Liver (tissue), 8 donors: ENCODE measurements at regions not wholly inside any gene's neighbourhood (a gene's known extent, or its start where the extent isn't known, plus 50 kb on each side); places are given as distances from the start of the nearest gene placed in this dataset.

ENCODE experiments used
- DNase-seq: peaks from one replicate; pipeline ENCODE4 v3.0.0-alpha.2; 2017; ENCODE audit warnings: low spot score
- H3K27ac ChIP-seq, 2 donors: one replicate each; pipeline ENCODE4 v1.7.0; 2013; ENCODE audit warnings: inconsistent platforms in 2 of 2, low read length in 2 of 2, control low read depth in 1 of 2, low read depth in 1 of 2, mild to moderate bottlenecking in 1 of 2
- H3K27me3 ChIP-seq, 4 donors: one replicate each; pipeline versions ENCODE4 v1.6.1 to v1.7.0; 2013; ENCODE audit warnings: low read length in 3 of 4, inconsistent platforms in 1 of 4, mild to moderate bottlenecking in 1 of 4, moderate library complexity in 1 of 4; ENCODE audit not compliant: control insufficient read depth in 4 of 4, insufficient read depth in 4 of 4
- H3K36me3 ChIP-seq, 4 donors: one replicate each; pipeline versions ENCODE4 v1.6.1 to v1.7.0; 2013; ENCODE audit warnings: low read length in 3 of 4, mild to moderate bottlenecking in 3 of 4, low read depth in 1 of 4, moderate library complexity in 1 of 4; ENCODE audit not compliant: control insufficient read depth in 4 of 4, insufficient read depth in 3 of 4
- H3K4me1 ChIP-seq, 4 donors: one replicate each; pipeline versions ENCODE4 v1.6.1 to v1.7.0; 2013; ENCODE audit warnings: low read length in 3 of 4, mild to moderate bottlenecking in 3 of 4, moderate library complexity in 1 of 4; ENCODE audit not compliant: control insufficient read depth in 4 of 4, insufficient read depth in 4 of 4
- H3K4me3 ChIP-seq, 3 donors: one replicate each; pipeline versions ENCODE4 v1.6.1 to v1.7.0; 2013; ENCODE audit warnings: low read length in 3 of 3, control low read depth in 1 of 3, low read depth in 1 of 3, mild to moderate bottlenecking in 1 of 3
- H3K9ac ChIP-seq, 2 donors: one replicate each; pipeline ENCODE4 v1.7.0; 2013; ENCODE audit warnings: low read length in 2 of 2, mild to moderate bottlenecking in 2 of 2, moderate library complexity in 2 of 2, control low read depth in 1 of 2, low read depth in 1 of 2
- H3K9me3 ChIP-seq, 4 donors: one replicate each; pipeline versions ENCODE4 v1.6.1 to v1.7.0; 2013; ENCODE audit warnings: low read length in 3 of 4; ENCODE audit not compliant: control insufficient read depth in 4 of 4
- EGR1 ChIP-seq, 2 donors: IDR thresholded peaks; 2 replicates each; pipeline ENCODE4 v1.6.1; 2016 to 2018; ENCODE audit warnings: antibody characterized with exemption in 2 of 2, low read depth in 2 of 2
- FOXA1 ChIP-seq: IDR thresholded peaks from 2 replicates; pipeline ENCODE4 v1.6.1; 2016; ENCODE audit warnings: antibody characterized with exemption
- FOXA2 ChIP-seq: IDR thresholded peaks from 2 replicates; pipeline ENCODE4 v1.6.1; 2016; ENCODE audit warnings: antibody characterized with exemption
- GABPA ChIP-seq, 2 donors: IDR thresholded peaks in 1 of 2; conservative IDR thresholded peaks in 1 of 2; 2 replicates each; pipeline ENCODE4 v1.6.1; 2016; ENCODE audit warnings: antibody characterized with exemption in 2 of 2, mild to moderate bottlenecking in 1 of 2, moderate library complexity in 1 of 2
- HNF4A ChIP-seq, 2 donors: conservative IDR thresholded peaks; 2 replicates each; pipeline ENCODE4 v1.6.1; 2016; ENCODE audit warnings: antibody characterized with exemption in 2 of 2, mild to moderate bottlenecking in 2 of 2
- HNF4G ChIP-seq: IDR thresholded peaks from 2 replicates; pipeline ENCODE4 v1.6.1; 2016; ENCODE audit warnings: antibody characterized with exemption
- JUND ChIP-seq, 2 donors: IDR thresholded peaks; 2 replicates each; pipeline ENCODE4 v1.6.1; 2016; ENCODE audit warnings: antibody characterized with exemption in 2 of 2
- MAX ChIP-seq: IDR thresholded peaks from 2 replicates; pipeline ENCODE4 v1.6.1; 2016; ENCODE audit warnings: antibody characterized with exemption
- NR2F2 ChIP-seq: IDR thresholded peaks from 2 replicates; pipeline ENCODE4 v1.6.1; 2016; ENCODE audit warnings: antibody characterized with exemption
- RAD21 ChIP-seq, 2 donors: IDR thresholded peaks; 2 replicates each; pipeline ENCODE4 v1.6.1; 2016; ENCODE audit warnings: antibody characterized with exemption in 2 of 2, mild to moderate bottlenecking in 2 of 2
- RXRA ChIP-seq, 2 donors: IDR thresholded peaks; 2 replicates each; pipeline ENCODE4 v1.6.1; 2017 to 2018; ENCODE audit warnings: antibody characterized with exemption in 2 of 2, mild to moderate bottlenecking in 1 of 2
- SP1 ChIP-seq: IDR thresholded peaks from 2 replicates; pipeline ENCODE4 v1.6.1; 2018; ENCODE audit warnings: antibody characterized with exemption, mild to moderate bottlenecking
- TAF1 ChIP-seq: conservative IDR thresholded peaks from 2 replicates; pipeline ENCODE4 v1.6.1; 2016; ENCODE audit warnings: antibody characterized with exemption, mild to moderate bottlenecking
- YY1 ChIP-seq: IDR thresholded peaks from 2 replicates; pipeline ENCODE4 v1.6.1; 2016; ENCODE audit warnings: antibody characterized with exemption, mild to moderate bottlenecking
- WGBS: extraction: QIAGEN DNeasy Blood & Tissue Kit; methylation state at CpG from one replicate; pipeline ENCODE4 v1.1.7; 2013; 5-methylcytosine and 5-hydroxymethylcytosine counted together
- TF ChIP-seq, protein P1 (sequence below): fragments of 150-350 bp; IDR thresholded peaks from 2 replicates; pipeline ENCODE4 v1.5.1; 2017; ENCODE audit warnings: improper control_type of control experiment, low read depth, low read length; ENCODE audit not compliant: missing input control
- TF ChIP-seq, protein P2 (sequence below): IDR thresholded peaks from 2 replicates; pipeline ENCODE4 v1.6.1; 2016; ENCODE audit warnings: antibody characterized with exemption, mild to moderate bottlenecking
- TF ChIP-seq, protein P3 (sequence below): IDR thresholded peaks from 2 replicates; pipeline ENCODE4 v1.6.1; 2016; ENCODE audit warnings: antibody characterized with exemption
- donor health status: healthy.
- donor health status: healthy.
- donor health status: healthy.
- donor health status: healthy.
- donor health status: healthy.

- peaks cover 0 to 8% (median 0%) of the 10 kb centered on the region in 4 donors for H3K4me1 ChIP-seq
- H3K27ac ChIP-seq, result no peak overlapping the region
- peaks cover 0 to 23% (median 9%) of the 10 kb centered on the region in 4 donors for H3K27me3 ChIP-seq
- H3K9me3 ChIP-seq, result peaks cover 0 to 3% (median 1%) of the 10 kb centered on the region in 4 donors
- WGBS, result 5% methylated on average over 16 of the region's 16 CpGs
- TF ChIP-seq FOXA1 (no peak), SP1 (no peak), RXRA (IDR thresholded peaks at IDR 0.05) (no peak), GABPA (IDR thresholded peaks at IDR 0.05 in 1 of 2, conservative IDR thresholded peaks at IDR 0.05 in 1 of 2) (no peak), NR2F2 (no peak), HNF4G (no peak), RAD21 (IDR thresholded peaks at IDR 0.05) (no peak), YY1 (no peak), JUND (IDR thresholded peaks at IDR 0.05) (no peak), TAF1 (no peak)
- TF ChIP-seq, protein P1, sequence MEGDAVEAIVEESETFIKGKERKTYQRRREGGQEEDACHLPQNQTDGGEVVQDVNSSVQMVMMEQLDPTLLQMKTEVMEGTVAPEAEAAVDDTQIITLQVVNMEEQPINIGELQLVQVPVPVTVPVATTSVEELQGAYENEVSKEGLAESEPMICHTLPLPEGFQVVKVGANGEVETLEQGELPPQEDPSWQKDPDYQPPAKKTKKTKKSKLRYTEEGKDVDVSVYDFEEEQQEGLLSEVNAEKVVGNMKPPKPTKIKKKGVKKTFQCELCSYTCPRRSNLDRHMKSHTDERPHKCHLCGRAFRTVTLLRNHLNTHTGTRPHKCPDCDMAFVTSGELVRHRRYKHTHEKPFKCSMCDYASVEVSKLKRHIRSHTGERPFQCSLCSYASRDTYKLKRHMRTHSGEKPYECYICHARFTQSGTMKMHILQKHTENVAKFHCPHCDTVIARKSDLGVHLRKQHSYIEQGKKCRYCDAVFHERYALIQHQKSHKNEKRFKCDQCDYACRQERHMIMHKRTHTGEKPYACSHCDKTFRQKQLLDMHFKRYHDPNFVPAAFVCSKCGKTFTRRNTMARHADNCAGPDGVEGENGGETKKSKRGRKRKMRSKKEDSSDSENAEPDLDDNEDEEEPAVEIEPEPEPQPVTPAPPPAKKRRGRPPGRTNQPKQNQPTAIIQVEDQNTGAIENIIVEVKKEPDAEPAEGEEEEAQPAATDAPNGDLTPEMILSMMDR, result no peak
- TF ChIP-seq, protein P2, sequence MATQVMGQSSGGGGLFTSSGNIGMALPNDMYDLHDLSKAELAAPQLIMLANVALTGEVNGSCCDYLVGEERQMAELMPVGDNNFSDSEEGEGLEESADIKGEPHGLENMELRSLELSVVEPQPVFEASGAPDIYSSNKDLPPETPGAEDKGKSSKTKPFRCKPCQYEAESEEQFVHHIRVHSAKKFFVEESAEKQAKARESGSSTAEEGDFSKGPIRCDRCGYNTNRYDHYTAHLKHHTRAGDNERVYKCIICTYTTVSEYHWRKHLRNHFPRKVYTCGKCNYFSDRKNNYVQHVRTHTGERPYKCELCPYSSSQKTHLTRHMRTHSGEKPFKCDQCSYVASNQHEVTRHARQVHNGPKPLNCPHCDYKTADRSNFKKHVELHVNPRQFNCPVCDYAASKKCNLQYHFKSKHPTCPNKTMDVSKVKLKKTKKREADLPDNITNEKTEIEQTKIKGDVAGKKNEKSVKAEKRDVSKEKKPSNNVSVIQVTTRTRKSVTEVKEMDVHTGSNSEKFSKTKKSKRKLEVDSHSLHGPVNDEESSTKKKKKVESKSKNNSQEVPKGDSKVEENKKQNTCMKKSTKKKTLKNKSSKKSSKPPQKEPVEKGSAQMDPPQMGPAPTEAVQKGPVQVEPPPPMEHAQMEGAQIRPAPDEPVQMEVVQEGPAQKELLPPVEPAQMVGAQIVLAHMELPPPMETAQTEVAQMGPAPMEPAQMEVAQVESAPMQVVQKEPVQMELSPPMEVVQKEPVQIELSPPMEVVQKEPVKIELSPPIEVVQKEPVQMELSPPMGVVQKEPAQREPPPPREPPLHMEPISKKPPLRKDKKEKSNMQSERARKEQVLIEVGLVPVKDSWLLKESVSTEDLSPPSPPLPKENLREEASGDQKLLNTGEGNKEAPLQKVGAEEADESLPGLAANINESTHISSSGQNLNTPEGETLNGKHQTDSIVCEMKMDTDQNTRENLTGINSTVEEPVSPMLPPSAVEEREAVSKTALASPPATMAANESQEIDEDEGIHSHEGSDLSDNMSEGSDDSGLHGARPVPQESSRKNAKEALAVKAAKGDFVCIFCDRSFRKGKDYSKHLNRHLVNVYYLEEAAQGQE, result no peak
- TF ChIP-seq, protein P3, sequence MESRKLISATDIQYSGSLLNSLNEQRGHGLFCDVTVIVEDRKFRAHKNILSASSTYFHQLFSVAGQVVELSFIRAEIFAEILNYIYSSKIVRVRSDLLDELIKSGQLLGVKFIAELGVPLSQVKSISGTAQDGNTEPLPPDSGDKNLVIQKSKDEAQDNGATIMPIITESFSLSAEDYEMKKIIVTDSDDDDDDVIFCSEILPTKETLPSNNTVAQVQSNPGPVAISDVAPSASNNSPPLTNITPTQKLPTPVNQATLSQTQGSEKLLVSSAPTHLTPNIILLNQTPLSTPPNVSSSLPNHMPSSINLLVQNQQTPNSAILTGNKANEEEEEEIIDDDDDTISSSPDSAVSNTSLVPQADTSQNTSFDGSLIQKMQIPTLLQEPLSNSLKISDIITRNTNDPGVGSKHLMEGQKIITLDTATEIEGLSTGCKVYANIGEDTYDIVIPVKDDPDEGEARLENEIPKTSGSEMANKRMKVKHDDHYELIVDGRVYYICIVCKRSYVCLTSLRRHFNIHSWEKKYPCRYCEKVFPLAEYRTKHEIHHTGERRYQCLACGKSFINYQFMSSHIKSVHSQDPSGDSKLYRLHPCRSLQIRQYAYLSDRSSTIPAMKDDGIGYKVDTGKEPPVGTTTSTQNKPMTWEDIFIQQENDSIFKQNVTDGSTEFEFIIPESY, result no peak
- DNase-seq, result no peak
- H3K9ac ChIP-seq, result no peak overlapping the region
- H3K4me3 ChIP-seq, result peak overlapping the region in 1 of 3 donors; percentile 25
- H3K36me3 ChIP-seq, result no peaks in the 10 kb centered on the region
Measured at GRCh38 chr6:28658475-28659249, 133.0 kb downstream of the GPX5 start.

- no peak overlapping the region for H3K4me3 ChIP-seq
- no peak overlapping the region for H3K9ac ChIP-seq
- peaks cover 0 to 3% (median 1%) of the 10 kb centered on the region in 4 donors for H3K9me3 ChIP-seq
- WGBS, result 59% methylated on average over 2 of the region's 2 CpGs
- H3K27me3 ChIP-seq, result peaks cover 0 to 20% (median 9%) of the 10 kb centered on the region in 4 donors
- no peak overlapping the region for H3K27ac ChIP-seq
- H3K36me3 ChIP-seq, result no peaks in the 10 kb centered on the region
- no peak for DNase-seq
- peaks cover 0 to 8% (median 0%) of the 10 kb centered on the region in 4 donors for H3K4me1 ChIP-seq
- TF ChIP-seq HNF4G (no peak), NR2F2 (no peak), HNF4A (conservative IDR thresholded peaks at IDR 0.05) (no peak), FOXA2 (no peak), MAX (no peak), RXRA (IDR thresholded peaks at IDR 0.05) (no peak), EGR1 (IDR thresholded peaks at IDR 0.05; ENCODE audit: low read depth in 2 of 2) (no peak), JUND (IDR thresholded peaks at IDR 0.05) (no peak), SP1 (no peak), TAF1 (no peak), FOXA1 (no peak), RAD21 (IDR thresholded peaks at IDR 0.05) (no peak), GABPA (IDR thresholded peaks at IDR 0.05 in 1 of 2, conservative IDR thresholded peaks at IDR 0.05 in 1 of 2) (no peak)
- TF ChIP-seq, protein P2, result no peak
- TF ChIP-seq, protein P3, result no peak
Measured at GRCh38 chr6:28659250-28659566, 133.5 kb downstream of the GPX5 start.
